GM12865 (cell line): ENCODE measurements at regions not wholly inside any gene's neighbourhood (a gene's known extent, or its start where the extent isn't known, plus 50 kb on each side); places are given as distances from the start of the nearest gene placed in this dataset.

ENCODE experiments used
- DNase-seq: peaks from one replicate; pipeline ENCODE4 v3.0.0; 2010; ENCODE audit warnings: low read depth
- H3K4me3 ChIP-seq: 2 replicates; pipeline ENCODE4 v1.5.1; 2011; ENCODE audit warnings: mild to moderate bottlenecking, low read depth, low read length, control low read depth
- TF ChIP-seq, protein P1 (sequence below): IDR thresholded peaks from 2 replicates; pipeline ENCODE4 v1.5.1; 2011; ENCODE audit warnings: low read length, control low read depth, low read depth, inconsistent platforms; ENCODE audit not compliant: insufficient read depth; ENCODE audit errors: missing control alignments

DNA sequence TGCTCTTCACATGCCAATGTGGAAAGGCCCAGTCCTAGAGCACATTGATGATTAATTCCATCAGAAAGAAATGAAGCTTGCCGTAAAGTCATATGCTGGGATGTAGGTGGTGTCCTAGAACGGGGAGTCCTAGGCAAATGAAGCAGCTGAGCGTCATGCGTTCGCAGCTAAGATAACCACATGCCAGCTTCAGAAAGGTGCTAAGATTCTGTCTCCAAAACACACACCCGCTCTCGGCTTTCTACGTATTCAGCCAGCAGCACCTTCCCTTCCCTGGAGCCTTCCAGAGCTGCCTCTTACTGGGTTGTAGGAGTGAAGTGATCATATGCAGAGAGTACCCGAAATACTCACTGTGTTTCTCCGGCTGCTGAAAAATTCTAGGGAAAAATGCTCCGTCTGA is 421.6 kb upstream of the ID2 start:
- no peak for DNase-seq
- no peak overlapping the region for H3K4me3 ChIP-seq
- TF ChIP-seq, protein P1, sequence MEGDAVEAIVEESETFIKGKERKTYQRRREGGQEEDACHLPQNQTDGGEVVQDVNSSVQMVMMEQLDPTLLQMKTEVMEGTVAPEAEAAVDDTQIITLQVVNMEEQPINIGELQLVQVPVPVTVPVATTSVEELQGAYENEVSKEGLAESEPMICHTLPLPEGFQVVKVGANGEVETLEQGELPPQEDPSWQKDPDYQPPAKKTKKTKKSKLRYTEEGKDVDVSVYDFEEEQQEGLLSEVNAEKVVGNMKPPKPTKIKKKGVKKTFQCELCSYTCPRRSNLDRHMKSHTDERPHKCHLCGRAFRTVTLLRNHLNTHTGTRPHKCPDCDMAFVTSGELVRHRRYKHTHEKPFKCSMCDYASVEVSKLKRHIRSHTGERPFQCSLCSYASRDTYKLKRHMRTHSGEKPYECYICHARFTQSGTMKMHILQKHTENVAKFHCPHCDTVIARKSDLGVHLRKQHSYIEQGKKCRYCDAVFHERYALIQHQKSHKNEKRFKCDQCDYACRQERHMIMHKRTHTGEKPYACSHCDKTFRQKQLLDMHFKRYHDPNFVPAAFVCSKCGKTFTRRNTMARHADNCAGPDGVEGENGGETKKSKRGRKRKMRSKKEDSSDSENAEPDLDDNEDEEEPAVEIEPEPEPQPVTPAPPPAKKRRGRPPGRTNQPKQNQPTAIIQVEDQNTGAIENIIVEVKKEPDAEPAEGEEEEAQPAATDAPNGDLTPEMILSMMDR: no peak

DNA sequence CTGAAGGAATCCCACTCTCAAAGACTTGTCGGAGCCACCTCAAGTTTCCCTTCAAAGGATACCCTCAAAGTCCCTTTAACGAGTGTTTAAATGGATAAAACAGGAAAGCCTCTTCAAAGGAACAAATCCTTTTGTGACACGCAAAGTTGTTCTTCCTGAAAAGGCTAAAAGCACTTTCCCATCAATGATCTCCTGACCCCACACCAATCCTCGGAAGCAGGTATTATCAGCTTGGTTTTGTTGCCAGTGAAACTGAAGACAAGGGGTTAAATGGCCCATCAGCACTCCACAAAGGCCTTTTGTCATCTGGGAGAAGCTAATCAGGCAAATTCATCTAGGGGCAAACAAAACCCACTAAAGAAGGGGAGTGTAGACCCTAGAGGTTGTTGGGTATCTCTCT is 418.0 kb upstream of the ID2 start:
- H3K4me3 ChIP-seq: no peak overlapping the region
- TF ChIP-seq, protein P1: no peak
- DNase-seq: no peak

DNA sequence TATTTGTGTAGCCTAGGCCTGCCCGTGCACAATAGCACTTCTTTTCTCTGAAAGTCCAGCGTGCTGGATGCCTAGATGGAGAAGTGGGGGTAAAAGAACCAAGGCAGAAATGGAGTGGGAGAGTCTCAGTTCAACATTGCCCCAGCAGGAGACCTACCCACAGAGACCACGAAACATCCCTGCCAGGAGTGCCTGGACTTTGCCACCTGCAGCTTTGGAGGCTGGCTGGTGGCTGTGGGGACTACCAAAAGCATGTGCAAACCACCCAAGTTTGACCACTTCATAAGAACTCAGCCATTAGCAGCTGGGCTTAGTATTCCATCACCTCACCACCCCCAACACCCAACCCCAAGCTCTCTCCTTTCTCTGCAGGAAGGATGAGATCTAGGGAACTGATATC is 416.9 kb upstream of the ID2 start:
- TF ChIP-seq, protein P1: no peak
- no peak for DNase-seq
- H3K4me3 ChIP-seq: no peak overlapping the region

DNA sequence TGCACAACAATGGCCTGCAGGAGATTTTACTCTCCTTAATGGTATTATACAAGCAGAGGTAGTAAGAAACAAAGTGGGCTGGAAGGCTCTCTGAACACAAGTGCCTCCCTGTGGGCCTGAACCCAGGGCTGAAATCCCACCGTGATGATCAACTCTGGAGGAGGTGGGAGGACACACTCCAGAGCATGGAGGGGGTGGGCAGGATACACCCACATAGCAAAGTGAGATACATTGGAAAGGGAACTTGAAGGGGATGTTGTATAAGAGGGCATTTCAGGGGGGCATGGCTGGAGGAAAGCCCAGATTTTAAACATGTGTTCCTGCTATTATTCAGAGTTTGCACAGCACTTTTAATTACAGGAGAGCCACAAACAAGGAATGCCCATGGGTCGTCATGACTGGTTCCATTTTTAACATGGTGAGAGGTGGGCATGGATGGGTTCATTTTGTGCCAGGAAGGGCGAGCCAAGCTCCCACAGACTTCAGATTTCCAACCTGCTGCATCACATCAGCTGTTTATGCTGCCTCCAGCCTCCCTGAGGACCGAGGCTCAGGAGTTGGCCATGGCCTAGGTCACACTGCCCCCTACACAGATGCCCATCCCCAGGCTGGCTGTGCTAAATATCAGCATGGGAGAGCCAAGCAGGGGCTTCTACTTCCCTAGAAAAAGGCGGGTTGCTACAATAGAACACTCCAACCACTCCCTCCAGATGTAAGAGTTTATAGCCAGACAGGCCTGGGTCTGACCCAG is 416.2 kb upstream of the ID2 start:
- DNase-seq: no peak
- no peak overlapping the region for H3K4me3 ChIP-seq

DNA sequence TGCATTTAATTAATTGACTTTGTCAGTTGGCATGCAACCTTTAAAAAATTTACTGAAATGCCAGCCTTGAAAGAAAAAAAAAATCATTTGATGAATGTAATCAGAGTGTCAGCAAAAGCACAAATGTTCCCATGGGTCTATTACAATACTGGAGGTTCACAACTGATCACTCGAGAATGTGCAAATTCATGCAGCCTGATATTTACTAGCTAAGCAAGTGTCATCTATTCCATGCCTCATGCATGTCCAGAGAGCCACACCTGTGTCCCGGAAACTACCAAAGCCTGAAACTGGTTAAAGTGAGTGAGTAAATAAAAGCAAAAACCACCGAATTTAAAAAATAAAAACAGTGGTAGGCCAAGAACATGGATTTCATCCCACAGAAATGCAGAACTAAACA is 415.3 kb upstream of the ID2 start:
- TF ChIP-seq, protein P1: no peak
- no peak for DNase-seq
- no peak overlapping the region for H3K4me3 ChIP-seq

More for the DNA sequence above, 416.2 kb upstream of the ID2 start:
- TF ChIP-seq, protein P1: no peak

DNA sequence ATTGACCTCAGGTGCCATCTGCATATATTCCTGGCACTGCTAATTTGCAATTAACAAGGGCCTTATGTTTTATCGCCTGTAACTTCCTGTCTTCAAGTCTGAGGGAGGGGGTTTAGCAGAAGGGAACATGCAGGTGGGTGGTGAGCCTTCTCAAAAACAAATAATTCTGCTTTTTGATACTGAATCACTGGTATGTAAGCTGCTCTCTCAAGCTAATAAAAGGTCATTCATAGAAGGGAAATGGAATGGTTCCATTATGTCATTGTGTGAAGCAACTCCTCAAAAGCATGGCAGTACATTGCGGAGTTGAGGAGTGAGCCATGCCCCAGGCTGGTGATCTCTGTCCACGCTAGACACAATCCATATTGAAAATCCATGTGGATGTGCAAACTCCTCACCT is 414.8 kb upstream of the ID2 start:
- H3K4me3 ChIP-seq: no peak overlapping the region
- DNase-seq: no peak
- TF ChIP-seq, protein P1: no peak

DNA sequence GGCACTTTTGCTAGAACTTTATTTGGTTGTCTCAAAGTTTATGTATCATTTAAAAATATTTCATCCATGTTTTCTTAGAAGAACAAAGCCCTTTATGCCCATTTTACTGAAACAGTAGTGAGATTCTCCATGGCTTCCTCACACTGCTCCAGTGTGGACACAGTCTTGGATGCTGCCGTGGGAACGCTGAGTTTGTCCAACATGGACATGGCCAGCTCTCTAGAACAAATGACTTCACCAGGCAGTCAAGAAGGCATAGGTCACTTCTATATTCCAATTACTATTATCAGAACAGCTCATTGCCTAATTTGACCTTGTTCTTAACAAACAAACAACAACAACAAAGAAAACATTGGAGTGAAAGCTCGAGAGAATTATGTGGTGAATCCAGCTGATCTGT is 414.1 kb upstream of the ID2 start:
- H3K4me3 ChIP-seq: no peak overlapping the region
- TF ChIP-seq, protein P1: no peak
- no peak for DNase-seq
